ENCODE measurements at regions not wholly inside any gene's neighbourhood (a gene's known extent, or its start where the extent isn't known, plus 50 kb on each side); places are given as distances from the start of the nearest gene placed in this dataset.

DNA sequence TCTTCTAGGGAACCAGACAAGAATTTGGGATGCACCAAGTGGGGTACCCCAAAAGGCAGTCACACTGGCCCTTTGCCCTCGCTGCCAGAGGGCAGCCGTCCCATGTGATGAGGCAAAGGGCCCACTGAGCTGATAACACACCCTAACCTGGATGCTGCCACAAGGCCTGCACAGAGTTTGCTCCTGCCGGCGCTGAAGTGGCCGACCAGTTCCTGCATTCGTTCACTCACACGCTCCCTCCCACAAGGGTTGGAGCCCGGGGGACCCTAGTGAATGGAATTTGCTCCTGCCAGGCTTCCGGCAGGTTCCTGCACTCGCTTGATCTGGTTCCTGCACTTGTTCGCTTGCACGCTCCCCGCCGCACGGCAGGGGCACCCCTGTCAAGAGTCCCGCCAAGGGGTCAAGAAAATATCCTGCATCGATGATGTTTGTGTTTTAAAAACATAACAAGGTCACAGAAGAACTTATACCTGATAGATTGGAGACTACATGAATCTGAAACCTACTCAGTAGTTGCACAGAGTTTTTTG, 296.4 kb upstream of the VCX start:
- no peak for TF ChIP-seq CTCF (IDR thresholded peaks at IDR 0.05)
- intact Hi-C loops (cut with DNase I) = no loop called here
- Histone ChIP-seq H3K27ac (no peak overlapping the region), H3K27me3 (no peaks in the 10 kb centered on the region), H3K4me3 (no peak overlapping the region), H3K9me3 (no peaks in the 10 kb centered on the region), H3K4me1 (no peaks in the 10 kb centered on the region), H3K36me3 (no peaks in the 10 kb centered on the region)
- no peak for DNase-seq (ENCODE audit: low spot score in 2 of 2)

- H3K36me3 ChIP-seq = no peaks in the 10 kb centered on the region
- no peak overlapping the region for H3K4me3 ChIP-seq
- intact Hi-C loops (cut with DNase I) = no loop called here
- no peak for DNase-seq (ENCODE audit: low spot score in 2 of 2)
- H3K4me1 ChIP-seq = no peaks in the 10 kb centered on the region
- no peaks in the 10 kb centered on the region for H3K27me3 ChIP-seq
- H3K9me3 ChIP-seq = no peaks in the 10 kb centered on the region
- TF ChIP-seq CTCF (IDR thresholded peaks at IDR 0.05) = no peak
- H3K27ac ChIP-seq = no peak overlapping the region
These were observed 297.4 kb upstream of the VCX start for GRCh38 chrX:7545564-7545963.

- TF ChIP-seq CTCF (IDR thresholded peaks at IDR 0.05) = no peak
These were observed 300.2 kb upstream of the VCX start for GRCh38 chrX:7542587-7543380.

GRCh38 chrX:7522860-7523259, 320.1 kb upstream of the VCX start:
- H3K36me3 ChIP-seq = no peaks in the 10 kb centered on the region

More at GRCh38 chrX:7542587-7543380, 300.2 kb upstream of the VCX start:
- Histone ChIP-seq H3K27ac (no peak overlapping the region), H3K27me3 (no peaks in the 10 kb centered on the region), H3K4me3 (no peak overlapping the region), H3K4me1 (no peaks in the 10 kb centered on the region), H3K36me3 (no peaks in the 10 kb centered on the region), H3K9me3 (no peaks in the 10 kb centered on the region)
- DNase-seq (ENCODE audit: low spot score in 2 of 2) = no peak
- intact Hi-C loops (cut with DNase I) = no loop called here

DNA sequence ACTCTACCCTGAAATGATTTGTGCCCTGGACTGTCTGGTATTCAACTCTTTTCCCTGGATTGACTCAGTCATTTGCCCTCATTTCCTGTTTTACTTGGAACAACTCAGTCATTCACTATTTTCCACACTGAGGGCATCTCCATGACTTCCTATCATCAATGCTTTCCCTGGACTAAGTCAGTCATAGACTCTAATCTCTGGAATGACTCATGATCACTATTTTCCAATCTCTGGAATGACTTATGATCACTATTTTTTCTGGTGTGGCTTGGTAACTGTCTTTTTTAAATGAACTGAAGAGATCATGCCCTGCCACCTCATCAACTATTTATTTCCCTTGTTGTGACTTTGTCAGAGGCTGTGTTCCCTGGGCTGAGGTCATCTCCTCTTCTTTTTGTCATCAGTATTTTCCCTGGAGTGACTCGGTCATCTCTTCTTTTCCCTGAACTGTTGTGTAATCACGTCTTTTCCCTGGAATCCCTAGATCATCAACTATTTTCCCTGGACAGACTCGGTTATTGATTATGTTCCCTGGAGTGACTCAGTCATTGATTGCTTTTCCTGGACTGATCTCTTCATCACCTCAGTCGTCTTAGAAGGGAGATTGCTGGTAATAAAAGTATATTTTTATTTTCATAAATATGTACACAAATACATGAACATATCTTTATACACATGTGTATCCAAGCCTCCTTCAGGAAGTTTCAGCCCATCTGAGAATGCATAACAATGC, 327.1 kb upstream of the VCX start:
- no peaks in the 10 kb centered on the region for H3K4me1 ChIP-seq
- no peak for TF ChIP-seq CTCF (IDR thresholded peaks at IDR 0.05)
- H3K9me3 ChIP-seq = no peaks in the 10 kb centered on the region
- no peak for DNase-seq (ENCODE audit: low spot score in 2 of 2)
- H3K36me3 ChIP-seq = no peaks in the 10 kb centered on the region
- no peak overlapping the region for H3K27ac ChIP-seq
- intact Hi-C loops (cut with DNase I) = no loop called here
- H3K27me3 ChIP-seq = no peaks in the 10 kb centered on the region
- H3K4me3 ChIP-seq = no peak overlapping the region

More at GRCh38 chrX:7522860-7523259, 320.1 kb upstream of the VCX start:
- Histone ChIP-seq H3K27me3 (no peaks in the 10 kb centered on the region), H3K4me1 (no peaks in the 10 kb centered on the region), H3K27ac (no peak overlapping the region), H3K4me3 (no peak overlapping the region), H3K9me3 (no peaks in the 10 kb centered on the region)
- intact Hi-C loops (cut with DNase I) = no loop called here
- TF ChIP-seq CTCF (IDR thresholded peaks at IDR 0.05) = no peak
- no peak for DNase-seq (ENCODE audit: low spot score in 2 of 2)
